ENCODE measurements at regions not wholly inside any gene's neighbourhood (a gene's known extent, or its start where the extent isn't known, plus 50 kb on each side); places are given as distances from the start of the nearest gene placed in this dataset.

DNA sequence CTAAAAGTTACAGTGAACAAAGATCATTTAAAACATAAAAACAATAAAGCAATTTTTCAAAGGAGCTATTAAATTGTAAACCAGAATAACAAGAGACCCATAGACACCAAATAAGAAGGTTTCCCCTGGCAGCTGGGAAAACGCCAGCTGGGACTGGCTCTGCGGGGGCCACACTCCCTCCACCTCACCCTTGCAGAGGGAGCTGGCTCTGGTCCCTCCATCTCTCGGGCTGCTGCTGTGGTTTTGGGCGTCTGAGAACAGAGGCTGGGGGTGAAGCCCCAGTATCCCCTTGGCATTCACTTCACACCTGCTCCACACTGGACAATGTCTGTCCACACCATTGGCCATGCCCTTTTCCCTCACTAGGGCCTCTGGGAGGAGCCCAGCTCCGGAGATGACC lies 62.1 kb upstream of the OTOS start:
- H3K27me3 Mint-ChIP-seq: peaks cover 24% of the 10 kb centered on the region
- H3K9me3 Mint-ChIP-seq: no peaks in the 10 kb centered on the region
- TF ChIP-seq, protein P1, sequence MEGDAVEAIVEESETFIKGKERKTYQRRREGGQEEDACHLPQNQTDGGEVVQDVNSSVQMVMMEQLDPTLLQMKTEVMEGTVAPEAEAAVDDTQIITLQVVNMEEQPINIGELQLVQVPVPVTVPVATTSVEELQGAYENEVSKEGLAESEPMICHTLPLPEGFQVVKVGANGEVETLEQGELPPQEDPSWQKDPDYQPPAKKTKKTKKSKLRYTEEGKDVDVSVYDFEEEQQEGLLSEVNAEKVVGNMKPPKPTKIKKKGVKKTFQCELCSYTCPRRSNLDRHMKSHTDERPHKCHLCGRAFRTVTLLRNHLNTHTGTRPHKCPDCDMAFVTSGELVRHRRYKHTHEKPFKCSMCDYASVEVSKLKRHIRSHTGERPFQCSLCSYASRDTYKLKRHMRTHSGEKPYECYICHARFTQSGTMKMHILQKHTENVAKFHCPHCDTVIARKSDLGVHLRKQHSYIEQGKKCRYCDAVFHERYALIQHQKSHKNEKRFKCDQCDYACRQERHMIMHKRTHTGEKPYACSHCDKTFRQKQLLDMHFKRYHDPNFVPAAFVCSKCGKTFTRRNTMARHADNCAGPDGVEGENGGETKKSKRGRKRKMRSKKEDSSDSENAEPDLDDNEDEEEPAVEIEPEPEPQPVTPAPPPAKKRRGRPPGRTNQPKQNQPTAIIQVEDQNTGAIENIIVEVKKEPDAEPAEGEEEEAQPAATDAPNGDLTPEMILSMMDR (conservative IDR thresholded peaks at IDR 0.05): no peak
- H3K4me3 Mint-ChIP-seq: no peak overlapping the region
- H3K4me1 Mint-ChIP-seq (ENCODE audit: unreplicated experiment): no peaks in the 10 kb centered on the region
- no peaks in the 10 kb centered on the region for H3K36me3 Mint-ChIP-seq
- no peak overlapping the region for H3K27ac Mint-ChIP-seq
- no peak for DNase-seq (ENCODE audit: extremely low spot score, unreplicated experiment)

DNA sequence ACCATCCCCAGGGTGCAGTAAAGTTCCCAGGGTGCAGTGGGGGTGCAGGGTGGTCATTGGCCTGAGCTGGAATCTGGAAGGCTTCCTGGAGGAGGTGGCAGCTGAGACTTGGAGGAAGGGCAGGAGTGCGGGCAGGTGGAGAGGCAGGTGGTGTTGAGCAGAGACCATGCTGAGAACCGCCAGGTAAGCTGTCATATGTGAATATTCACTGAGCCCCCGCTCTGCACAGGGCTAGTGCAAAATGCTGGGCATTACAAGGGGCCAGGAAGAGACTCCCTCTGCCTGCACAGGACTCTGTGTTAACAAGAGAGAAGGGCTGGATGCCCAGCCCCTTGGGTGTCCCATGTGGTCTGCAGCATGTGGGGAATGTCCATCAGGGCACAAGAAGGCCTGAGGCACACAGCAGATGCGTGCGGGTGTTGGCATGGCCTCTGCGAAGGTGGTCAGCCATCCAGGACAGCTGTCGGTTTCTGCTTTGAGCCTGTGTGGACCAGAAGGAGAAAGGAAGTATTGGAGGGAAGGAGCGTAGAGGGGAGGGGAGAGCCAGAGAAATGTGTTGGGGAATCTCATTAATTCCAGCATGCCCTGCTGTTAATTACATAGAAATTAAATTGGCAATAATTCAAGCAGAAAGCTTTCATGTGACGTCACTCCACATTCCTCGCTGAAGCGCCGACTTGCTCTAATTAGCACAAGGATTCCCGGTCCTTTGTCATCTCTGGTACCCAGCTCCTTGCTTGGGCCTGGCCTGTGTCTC lies 62.8 kb upstream of the OTOS start:
- Mint-ChIP-seq H3K4me3 (no peak overlapping the region), H3K9me3 (no peaks in the 10 kb centered on the region), H3K36me3 (no peaks in the 10 kb centered on the region), H3K27me3 (peaks cover 24% of the 10 kb centered on the region), H3K27ac (no peak overlapping the region), H3K4me1 (ENCODE audit: unreplicated experiment) (no peaks in the 10 kb centered on the region)
- TF ChIP-seq, protein P1 (conservative IDR thresholded peaks at IDR 0.05): no peak
- DNase-seq (ENCODE audit: extremely low spot score, unreplicated experiment): no peak

DNA sequence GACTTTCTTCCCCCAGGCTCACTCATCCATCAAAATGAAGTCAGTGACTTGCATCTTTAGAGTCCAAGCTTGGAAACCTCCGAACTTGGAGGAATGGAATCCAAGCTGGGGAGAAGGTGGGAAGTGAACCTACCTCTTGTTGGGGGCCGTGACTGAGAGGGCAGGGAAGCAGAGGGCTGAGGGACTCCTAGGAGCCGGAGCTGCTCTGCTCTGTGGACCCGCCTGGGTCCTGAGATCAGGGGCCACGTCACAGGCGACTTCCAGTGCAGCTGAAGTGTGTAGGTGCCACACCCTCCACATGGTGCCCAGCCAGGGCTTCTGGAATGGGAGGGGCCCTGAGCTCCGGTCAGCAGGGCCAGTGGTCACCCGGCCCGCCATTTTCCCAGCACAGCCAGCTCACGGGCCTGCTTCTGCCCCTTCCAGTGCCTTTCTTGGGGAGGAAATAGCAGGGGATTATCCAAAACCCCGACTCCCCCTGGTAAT lies 63.4 kb upstream of the OTOS start:
- Mint-ChIP-seq H3K4me1 (ENCODE audit: unreplicated experiment) (no peaks in the 10 kb centered on the region), H3K9me3 (no peaks in the 10 kb centered on the region), H3K36me3 (no peaks in the 10 kb centered on the region), H3K27me3 (peaks cover 24% of the 10 kb centered on the region), H3K4me3 (no peak overlapping the region), H3K27ac (no peak overlapping the region)
- no peak for DNase-seq (ENCODE audit: extremely low spot score, unreplicated experiment)
- TF ChIP-seq, protein P1 (conservative IDR thresholded peaks at IDR 0.05): no peak

DNA sequence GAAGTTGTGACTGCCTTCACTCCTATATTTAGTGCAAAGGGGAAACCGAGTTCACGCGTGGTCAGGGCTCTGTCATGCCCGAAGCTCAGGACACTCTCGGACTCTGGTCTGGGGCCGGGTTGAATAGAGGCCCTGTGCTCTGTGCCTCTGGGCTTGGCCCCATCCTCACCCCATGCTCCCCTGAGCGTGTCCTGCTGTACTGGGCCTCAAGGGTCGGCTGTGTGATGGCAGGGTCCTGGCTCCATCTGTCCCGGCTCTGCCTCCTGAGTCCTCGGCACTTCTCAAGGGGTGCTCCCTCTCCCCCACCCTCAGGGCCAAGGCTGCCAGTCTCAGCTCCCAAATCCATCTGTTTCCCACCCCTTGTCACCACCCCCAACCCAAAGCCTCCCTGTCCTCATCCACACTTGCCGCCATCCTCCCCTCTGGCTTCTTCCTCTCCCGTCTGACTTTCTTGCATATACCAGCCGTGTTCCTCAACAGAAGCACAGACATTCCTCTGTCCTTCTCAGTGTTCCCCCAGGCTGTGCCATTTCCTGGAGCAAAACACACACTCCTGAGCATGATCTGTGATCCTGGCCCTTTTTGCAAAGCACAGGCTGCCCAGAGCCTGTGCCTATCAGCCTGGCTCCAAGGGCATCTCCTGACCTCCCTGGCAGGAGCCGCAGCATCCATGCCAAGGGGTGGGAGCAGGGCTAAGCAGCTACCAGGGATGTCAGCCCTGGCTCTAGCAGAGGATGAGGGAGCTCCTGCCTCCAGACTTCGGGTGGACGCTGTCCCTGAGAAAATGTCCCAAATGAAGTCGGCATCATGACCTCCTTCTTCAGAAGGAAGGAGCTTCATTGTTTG lies 64.2 kb upstream of the OTOS start:
- Mint-ChIP-seq H3K9me3 (no peaks in the 10 kb centered on the region), H3K4me1 (ENCODE audit: unreplicated experiment) (no peaks in the 10 kb centered on the region), H3K36me3 (no peaks in the 10 kb centered on the region), H3K27me3 (peaks cover 24% of the 10 kb centered on the region), H3K27ac (no peak overlapping the region), H3K4me3 (no peak overlapping the region)
- DNase-seq (ENCODE audit: extremely low spot score, unreplicated experiment): no peak
- TF ChIP-seq, protein P1 (conservative IDR thresholded peaks at IDR 0.05): no peak

DNA sequence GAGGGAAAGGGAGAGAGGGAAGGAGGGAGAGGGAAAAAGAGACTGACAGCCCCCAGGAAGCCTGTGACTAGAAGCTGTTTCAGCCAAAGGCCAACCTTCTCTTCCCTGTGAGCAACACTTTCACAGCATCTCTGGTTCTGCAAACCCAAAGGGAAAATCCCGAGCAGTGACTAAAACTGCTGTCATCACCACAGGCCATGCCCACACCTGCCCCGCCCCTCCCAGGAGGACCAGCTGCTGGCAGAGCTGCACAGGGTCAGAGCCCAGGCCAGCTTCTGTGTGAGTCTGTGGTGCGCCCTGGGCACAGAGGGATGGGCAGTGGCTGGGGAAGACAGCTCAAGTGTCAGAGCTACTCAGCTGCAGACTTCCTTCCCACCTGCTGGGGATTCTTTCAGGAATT lies 64.9 kb upstream of the OTOS start:
- no peaks in the 10 kb centered on the region for H3K4me1 Mint-ChIP-seq (ENCODE audit: unreplicated experiment)
- no peaks in the 10 kb centered on the region for H3K9me3 Mint-ChIP-seq
- H3K27me3 Mint-ChIP-seq: peaks cover 21% of the 10 kb centered on the region
- no peak overlapping the region for H3K4me3 Mint-ChIP-seq
- H3K36me3 Mint-ChIP-seq: no peaks in the 10 kb centered on the region
- DNase-seq (ENCODE audit: extremely low spot score, unreplicated experiment): no peak
- TF ChIP-seq, protein P1 (conservative IDR thresholded peaks at IDR 0.05): no peak
- H3K27ac Mint-ChIP-seq: no peak overlapping the region

All from type B pancreatic cell (in vitro differentiated cells).